ENCODE measurements at regions not wholly inside any gene's neighbourhood (a gene's known extent, or its start where the extent isn't known, plus 50 kb on each side); places are given as distances from the start of the nearest gene placed in this dataset.

GRCh38 chr2:17355608-17356329, 162.5 kb downstream of the RAD51AP2 start (continued):
- TF ChIP-seq, protein P1, sequence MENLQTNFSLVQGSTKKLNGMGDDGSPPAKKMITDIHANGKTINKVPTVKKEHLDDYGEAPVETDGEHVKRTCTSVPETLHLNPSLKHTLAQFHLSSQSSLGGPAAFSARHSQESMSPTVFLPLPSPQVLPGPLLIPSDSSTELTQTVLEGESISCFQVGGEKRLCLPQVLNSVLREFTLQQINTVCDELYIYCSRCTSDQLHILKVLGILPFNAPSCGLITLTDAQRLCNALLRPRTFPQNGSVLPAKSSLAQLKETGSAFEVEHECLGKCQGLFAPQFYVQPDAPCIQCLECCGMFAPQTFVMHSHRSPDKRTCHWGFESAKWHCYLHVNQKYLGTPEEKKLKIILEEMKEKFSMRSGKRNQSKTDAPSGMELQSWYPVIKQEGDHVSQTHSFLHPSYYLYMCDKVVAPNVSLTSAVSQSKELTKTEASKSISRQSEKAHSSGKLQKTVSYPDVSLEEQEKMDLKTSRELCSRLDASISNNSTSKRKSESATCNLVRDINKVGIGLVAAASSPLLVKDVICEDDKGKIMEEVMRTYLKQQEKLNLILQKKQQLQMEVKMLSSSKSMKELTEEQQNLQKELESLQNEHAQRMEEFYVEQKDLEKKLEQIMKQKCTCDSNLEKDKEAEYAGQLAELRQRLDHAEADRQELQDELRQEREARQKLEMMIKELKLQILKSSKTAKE (IDR thresholded peaks at IDR 0.05; ENCODE audit: low read depth, poor library complexity, severe bottlenecking), result no peak
- TF ChIP-seq ZNF622 (IDR thresholded peaks at IDR 0.05) (no peak), ATF2 (IDR thresholded peaks at IDR 0.05; ENCODE audit: low read length) (peak; percentile 46; the same call in 1 of the 2 replicates), BCL11A (IDR thresholded peaks at IDR 0.05; ENCODE audit: low read depth, low read length) (peak; percentile 39; the same call in 1 of the 2 replicates), RUNX3 (IDR thresholded peaks at IDR 0.05; ENCODE audit: low read length) (peak; percentile 41; the same call in 1 of the 2 replicates)
- TF ChIP-seq, protein P2, sequence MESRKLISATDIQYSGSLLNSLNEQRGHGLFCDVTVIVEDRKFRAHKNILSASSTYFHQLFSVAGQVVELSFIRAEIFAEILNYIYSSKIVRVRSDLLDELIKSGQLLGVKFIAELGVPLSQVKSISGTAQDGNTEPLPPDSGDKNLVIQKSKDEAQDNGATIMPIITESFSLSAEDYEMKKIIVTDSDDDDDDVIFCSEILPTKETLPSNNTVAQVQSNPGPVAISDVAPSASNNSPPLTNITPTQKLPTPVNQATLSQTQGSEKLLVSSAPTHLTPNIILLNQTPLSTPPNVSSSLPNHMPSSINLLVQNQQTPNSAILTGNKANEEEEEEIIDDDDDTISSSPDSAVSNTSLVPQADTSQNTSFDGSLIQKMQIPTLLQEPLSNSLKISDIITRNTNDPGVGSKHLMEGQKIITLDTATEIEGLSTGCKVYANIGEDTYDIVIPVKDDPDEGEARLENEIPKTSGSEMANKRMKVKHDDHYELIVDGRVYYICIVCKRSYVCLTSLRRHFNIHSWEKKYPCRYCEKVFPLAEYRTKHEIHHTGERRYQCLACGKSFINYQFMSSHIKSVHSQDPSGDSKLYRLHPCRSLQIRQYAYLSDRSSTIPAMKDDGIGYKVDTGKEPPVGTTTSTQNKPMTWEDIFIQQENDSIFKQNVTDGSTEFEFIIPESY (IDR thresholded peaks at IDR 0.05), result no peak

- Histone ChIP-seq H3K36me3 (ENCODE audit: control insufficient read depth in 2 of 2, insufficient read depth in 2 of 2, low read length in 1 of 2) (no peaks in the 10 kb centered on the region), H3K27me3 (replicated peaks in 1 of 2; ENCODE audit: control insufficient read depth in 2 of 2, insufficient read depth in 2 of 2, low read length in 1 of 2) (no peaks in the 10 kb centered on the region), H3K4me2 (ENCODE audit: control insufficient read depth, insufficient read depth) (no peak overlapping the region), H3K4me1 (ENCODE audit: control insufficient read depth, insufficient read depth, low read length) (no peaks in the 10 kb centered on the region), H4K20me1 (ENCODE audit: control insufficient read depth, insufficient read depth) (no peaks in the 10 kb centered on the region), H3K27ac (ENCODE audit: control insufficient read depth, insufficient read depth) (no peak overlapping the region), H3K9ac (ENCODE audit: control insufficient read depth, insufficient read depth, low read length) (no peak overlapping the region), H3K4me3 (no peak overlapping the region), H3K79me2 (ENCODE audit: control insufficient read depth, insufficient read depth, low read length) (no peaks in the 10 kb centered on the region), H3K9me3 (replicated peaks; ENCODE audit: control insufficient read depth, insufficient read depth, low read length) (no peaks in the 10 kb centered on the region), H2AFZ (ENCODE audit: control insufficient read depth, low read depth, low read length) (no peak overlapping the region)
- ChIA-PET RAD21 (ENCODE audit: unreplicated experiment) (no interaction called here), POLR2A (no interaction called here), SMC1A (ENCODE audit: uncharacterized antibody, unreplicated experiment) (no interaction called here), CTCF (no interaction called here)
- intact Hi-C loops (cut with micrococcal nuclease; ENCODE audit: unreplicated experiment) (no loop called here), in situ Hi-C loops (cut with MboI) (no loop called here)
- ATAC-seq, result no peak
- FAIRE-seq, result no peak
- no peak for DNase-seq (ENCODE audit: low read depth, low spot score)
- no TSS peak for BruUV-seq (replicated peaks)
- no peak for TF ChIP-seq NFYA (IDR thresholded peaks at IDR 0.05; ENCODE audit: borderline replicate concordance, low read depth, low read length)
- TF ChIP-seq, protein P3, sequence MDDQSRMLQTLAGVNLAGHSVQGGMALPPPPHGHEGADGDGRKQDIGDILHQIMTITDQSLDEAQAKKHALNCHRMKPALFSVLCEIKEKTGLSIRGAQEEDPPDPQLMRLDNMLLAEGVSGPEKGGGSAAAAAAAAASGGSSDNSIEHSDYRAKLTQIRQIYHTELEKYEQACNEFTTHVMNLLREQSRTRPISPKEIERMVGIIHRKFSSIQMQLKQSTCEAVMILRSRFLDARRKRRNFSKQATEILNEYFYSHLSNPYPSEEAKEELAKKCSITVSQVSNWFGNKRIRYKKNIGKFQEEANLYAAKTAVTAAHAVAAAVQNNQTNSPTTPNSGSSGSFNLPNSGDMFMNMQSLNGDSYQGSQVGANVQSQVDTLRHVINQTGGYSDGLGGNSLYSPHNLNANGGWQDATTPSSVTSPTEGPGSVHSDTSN (IDR thresholded peaks at IDR 0.05; ENCODE audit: insufficient replicate concordance, low read depth, low read length), result no peak
- TF ChIP-seq, protein P4, sequence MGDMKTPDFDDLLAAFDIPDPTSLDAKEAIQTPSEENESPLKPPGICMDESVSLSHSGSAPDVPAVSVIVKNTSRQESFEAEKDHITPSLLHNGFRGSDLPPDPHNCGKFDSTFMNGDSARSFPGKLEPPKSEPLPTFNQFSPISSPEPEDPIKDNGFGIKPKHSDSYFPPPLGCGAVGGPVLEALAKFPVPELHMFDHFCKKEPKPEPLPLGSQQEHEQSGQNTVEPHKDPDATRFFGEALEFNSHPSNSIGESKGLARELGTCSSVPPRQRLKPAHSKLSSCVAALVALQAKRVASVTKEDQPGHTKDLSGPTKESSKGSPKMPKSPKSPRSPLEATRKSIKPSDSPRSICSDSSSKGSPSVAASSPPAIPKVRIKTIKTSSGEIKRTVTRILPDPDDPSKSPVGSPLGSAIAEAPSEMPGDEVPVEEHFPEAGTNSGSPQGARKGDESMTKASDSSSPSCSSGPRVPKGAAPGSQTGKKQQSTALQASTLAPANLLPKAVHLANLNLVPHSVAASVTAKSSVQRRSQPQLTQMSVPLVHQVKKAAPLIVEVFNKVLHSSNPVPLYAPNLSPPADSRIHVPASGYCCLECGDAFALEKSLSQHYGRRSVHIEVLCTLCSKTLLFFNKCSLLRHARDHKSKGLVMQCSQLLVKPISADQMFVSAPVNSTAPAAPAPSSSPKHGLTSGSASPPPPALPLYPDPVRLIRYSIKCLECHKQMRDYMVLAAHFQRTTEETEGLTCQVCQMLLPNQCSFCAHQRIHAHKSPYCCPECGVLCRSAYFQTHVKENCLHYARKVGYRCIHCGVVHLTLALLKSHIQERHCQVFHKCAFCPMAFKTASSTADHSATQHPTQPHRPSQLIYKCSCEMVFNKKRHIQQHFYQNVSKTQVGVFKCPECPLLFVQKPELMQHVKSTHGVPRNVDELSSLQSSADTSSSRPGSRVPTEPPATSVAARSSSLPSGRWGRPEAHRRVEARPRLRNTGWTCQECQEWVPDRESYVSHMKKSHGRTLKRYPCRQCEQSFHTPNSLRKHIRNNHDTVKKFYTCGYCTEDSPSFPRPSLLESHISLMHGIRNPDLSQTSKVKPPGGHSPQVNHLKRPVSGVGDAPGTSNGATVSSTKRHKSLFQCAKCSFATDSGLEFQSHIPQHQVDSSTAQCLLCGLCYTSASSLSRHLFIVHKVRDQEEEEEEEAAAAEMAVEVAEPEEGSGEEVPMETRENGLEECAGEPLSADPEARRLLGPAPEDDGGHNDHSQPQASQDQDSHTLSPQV (IDR thresholded peaks at IDR 0.05), result no peak
Observed at GRCh38 chr2:17353263-17353662, 165.0 kb downstream of the RAD51AP2 start.
